ENCODE measurements at regions not wholly inside any gene's neighbourhood (a gene's known extent, or its start where the extent isn't known, plus 50 kb on each side); places are given as distances from the start of the nearest gene placed in this dataset.

DNA sequence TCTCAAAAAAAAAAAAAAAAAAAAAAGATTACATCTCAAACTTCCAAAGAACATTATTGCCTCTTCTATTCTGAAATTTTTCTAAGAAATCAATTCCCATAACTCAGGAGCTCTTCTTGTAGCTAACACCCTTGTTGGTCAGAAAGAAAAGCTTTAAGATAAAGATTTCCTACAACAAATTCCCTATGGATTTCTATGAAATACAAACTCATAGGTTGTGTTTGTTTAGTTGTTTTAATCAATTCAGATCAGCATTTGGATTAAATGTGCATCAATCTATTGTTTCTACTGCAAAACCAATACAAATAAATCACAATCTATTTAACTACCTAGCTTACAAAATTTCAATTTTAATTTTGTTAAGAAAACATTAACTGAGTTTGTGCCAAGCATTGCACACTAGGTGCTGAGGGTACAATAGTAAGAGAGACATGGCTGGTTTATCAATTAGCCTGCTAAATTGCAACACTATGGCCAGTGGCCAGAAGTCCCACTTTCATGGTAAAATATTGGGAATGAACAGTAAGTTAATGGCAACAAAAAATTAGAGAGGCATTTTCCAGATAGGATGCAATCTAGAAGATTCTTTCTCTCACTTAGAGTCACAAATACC is 80.2 kb upstream of the MYCN start:
- TF ChIP-seq, protein P1, sequence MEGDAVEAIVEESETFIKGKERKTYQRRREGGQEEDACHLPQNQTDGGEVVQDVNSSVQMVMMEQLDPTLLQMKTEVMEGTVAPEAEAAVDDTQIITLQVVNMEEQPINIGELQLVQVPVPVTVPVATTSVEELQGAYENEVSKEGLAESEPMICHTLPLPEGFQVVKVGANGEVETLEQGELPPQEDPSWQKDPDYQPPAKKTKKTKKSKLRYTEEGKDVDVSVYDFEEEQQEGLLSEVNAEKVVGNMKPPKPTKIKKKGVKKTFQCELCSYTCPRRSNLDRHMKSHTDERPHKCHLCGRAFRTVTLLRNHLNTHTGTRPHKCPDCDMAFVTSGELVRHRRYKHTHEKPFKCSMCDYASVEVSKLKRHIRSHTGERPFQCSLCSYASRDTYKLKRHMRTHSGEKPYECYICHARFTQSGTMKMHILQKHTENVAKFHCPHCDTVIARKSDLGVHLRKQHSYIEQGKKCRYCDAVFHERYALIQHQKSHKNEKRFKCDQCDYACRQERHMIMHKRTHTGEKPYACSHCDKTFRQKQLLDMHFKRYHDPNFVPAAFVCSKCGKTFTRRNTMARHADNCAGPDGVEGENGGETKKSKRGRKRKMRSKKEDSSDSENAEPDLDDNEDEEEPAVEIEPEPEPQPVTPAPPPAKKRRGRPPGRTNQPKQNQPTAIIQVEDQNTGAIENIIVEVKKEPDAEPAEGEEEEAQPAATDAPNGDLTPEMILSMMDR (IDR thresholded peaks at IDR 0.05): no peak
- TF ChIP-seq POLR2A (IDR thresholded peaks at IDR 0.05): no peak

Data from Peyer's patch (tissue), 4 donors.